ENCODE measurements at regions not wholly inside any gene's neighbourhood (a gene's known extent, or its start where the extent isn't known, plus 50 kb on each side); places are given as distances from the start of the nearest gene placed in this dataset.

DNA sequence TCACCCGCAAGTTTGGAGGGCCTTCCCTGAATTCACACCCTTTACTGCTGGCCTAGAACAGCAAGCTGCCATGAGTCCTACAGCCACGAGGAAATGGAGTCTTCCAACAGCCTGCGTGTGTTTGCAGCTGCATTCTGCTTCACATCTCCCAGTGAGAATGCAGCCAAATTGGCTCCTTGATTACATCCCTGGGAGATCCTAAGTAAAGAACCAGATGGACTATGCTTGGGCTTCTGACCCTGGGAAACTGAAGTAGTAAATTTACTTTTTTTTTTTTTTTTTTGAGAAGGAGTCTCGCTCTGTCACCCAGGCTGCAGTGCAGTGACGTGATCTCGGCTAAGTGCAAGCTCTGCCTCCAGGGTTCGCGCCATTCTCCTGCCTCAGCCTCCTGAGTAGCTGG is 617.0 kb upstream of the CDH18 start:
- no peaks in the 10 kb centered on the region for H3K4me1 ChIP-seq (ENCODE audit: low read depth)
- H3K4me3 ChIP-seq, result no peak overlapping the region
- no peak overlapping the region for H3K27ac ChIP-seq
- H3K9me3 ChIP-seq (ENCODE audit: low read depth), result no peaks in the 10 kb centered on the region
- no peaks in the 10 kb centered on the region for H3K36me3 ChIP-seq
- TF ChIP-seq, protein P1, sequence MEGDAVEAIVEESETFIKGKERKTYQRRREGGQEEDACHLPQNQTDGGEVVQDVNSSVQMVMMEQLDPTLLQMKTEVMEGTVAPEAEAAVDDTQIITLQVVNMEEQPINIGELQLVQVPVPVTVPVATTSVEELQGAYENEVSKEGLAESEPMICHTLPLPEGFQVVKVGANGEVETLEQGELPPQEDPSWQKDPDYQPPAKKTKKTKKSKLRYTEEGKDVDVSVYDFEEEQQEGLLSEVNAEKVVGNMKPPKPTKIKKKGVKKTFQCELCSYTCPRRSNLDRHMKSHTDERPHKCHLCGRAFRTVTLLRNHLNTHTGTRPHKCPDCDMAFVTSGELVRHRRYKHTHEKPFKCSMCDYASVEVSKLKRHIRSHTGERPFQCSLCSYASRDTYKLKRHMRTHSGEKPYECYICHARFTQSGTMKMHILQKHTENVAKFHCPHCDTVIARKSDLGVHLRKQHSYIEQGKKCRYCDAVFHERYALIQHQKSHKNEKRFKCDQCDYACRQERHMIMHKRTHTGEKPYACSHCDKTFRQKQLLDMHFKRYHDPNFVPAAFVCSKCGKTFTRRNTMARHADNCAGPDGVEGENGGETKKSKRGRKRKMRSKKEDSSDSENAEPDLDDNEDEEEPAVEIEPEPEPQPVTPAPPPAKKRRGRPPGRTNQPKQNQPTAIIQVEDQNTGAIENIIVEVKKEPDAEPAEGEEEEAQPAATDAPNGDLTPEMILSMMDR (IDR thresholded peaks at IDR 0.05; ENCODE audit: low read depth, low read length), result no peak
- DNase-seq (ENCODE audit: low read depth in 1 of 2, low spot score in 1 of 2), result no peak
- no peaks in the 10 kb centered on the region for H3K27me3 ChIP-seq

DNA sequence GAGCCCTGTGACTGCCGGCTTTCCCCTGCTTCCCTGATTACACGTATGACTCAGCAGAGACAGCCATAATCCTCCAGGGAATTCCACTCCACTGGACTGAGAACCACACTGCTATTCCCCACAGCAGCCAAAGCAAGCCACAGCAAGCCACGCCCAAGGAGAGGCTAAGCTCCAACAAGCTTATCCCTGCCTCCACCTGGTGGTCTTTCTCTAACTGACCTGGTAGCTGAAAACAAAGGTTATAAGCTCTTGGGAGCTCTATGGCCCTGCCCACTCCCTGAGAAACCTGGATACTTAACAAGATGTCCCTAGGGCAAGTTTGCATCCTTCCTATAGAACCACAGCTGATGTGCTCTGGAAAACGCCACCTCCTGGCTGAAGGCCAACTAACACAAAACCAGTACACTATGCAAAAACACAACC is 613.7 kb upstream of the CDH18 start:
- H3K36me3 ChIP-seq, result no peaks in the 10 kb centered on the region
- no peaks in the 10 kb centered on the region for H3K4me1 ChIP-seq (ENCODE audit: low read depth)
- no peaks in the 10 kb centered on the region for H3K9me3 ChIP-seq (ENCODE audit: low read depth)
- DNase-seq (ENCODE audit: low read depth in 1 of 2, low spot score in 1 of 2), result peak in 1 of 2 donors; percentile 81
- no peaks in the 10 kb centered on the region for H3K27me3 ChIP-seq
- no peak overlapping the region for H3K4me3 ChIP-seq
- TF ChIP-seq, protein P1 (IDR thresholded peaks at IDR 0.05; ENCODE audit: low read depth, low read length), result peak; percentile 12
- no peak overlapping the region for H3K27ac ChIP-seq

DNA sequence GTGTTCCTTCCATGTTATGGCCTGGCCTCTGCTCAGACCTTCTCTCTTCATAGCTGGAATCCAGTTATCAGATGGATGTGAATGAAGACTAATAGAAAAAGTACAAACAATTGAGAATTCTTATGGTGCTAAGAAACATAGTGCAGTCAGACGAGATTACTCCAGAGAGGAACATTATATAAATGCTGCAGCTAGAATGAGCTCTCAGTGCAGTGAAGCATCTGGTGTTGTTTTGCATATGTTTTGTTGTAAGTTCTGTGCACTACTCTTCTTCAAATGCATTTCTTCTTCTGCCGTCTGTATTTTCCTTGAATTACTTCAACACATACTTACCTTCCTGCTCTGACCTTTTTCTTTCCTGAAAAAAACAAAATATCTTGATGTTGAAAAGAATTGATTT is 602.4 kb upstream of the CDH18 start:
- Histone ChIP-seq H3K9me3 (ENCODE audit: low read depth) (no peaks in the 10 kb centered on the region), H3K36me3 (no peaks in the 10 kb centered on the region), H3K27ac (no peak overlapping the region), H3K27me3 (no peaks in the 10 kb centered on the region), H3K4me3 (no peak overlapping the region), H3K4me1 (ENCODE audit: low read depth) (no peaks in the 10 kb centered on the region)
- DNase-seq (ENCODE audit: low read depth in 1 of 2, low spot score in 1 of 2), result no peak
- TF ChIP-seq, protein P1 (IDR thresholded peaks at IDR 0.05; ENCODE audit: low read depth, low read length), result no peak

DNA sequence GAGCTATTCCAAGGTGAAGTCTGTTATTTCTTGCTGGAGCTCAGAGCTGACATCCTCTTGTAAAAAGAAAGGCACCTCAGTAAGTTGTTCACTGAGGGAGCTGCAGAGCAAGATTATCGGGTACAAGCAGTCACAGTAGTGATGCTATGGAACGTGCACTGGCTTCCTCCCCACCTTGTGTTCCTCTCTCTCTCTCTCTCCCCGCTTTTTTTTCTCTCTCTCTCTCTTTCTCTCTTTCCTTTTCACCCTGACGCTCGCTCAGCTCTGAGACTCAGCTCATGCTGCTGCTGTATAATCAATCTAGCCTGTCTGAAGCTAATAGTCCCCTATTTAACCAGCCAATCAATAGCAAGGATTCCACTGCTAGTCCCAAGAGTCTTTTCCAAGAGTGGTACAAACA is 587.6 kb upstream of the CDH18 start:
- Histone ChIP-seq H3K9me3 (ENCODE audit: low read depth) (no peaks in the 10 kb centered on the region), H3K27ac (no peak overlapping the region), H3K4me3 (no peak overlapping the region), H3K36me3 (no peaks in the 10 kb centered on the region), H3K4me1 (ENCODE audit: low read depth) (peaks cover 10% of the 10 kb centered on the region), H3K27me3 (no peaks in the 10 kb centered on the region)
- peak; percentile 14 to 44 for DNase-seq (ENCODE audit: low read depth in 1 of 2, low spot score in 1 of 2)
- TF ChIP-seq, protein P1 (IDR thresholded peaks at IDR 0.05; ENCODE audit: low read depth, low read length), result no peak

DNA sequence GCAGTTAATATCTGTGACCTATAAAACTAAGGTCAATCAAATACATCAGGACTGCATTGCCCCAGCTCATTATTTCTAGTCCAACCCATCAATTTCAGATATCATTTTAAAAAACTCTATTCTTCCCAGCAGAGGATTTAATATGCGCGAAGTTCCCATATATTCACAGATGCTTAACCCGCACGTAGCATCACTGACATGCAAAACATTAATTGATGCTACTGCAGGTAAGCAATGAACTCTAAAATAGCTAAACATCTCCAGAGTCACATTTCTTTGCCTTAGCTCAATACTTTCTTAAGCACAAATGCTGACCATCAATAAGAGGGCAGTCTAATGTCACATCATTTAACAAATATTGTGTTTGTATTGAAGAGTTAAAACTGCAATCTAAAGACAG is 586.6 kb upstream of the CDH18 start:
- no peak overlapping the region for H3K27ac ChIP-seq
- H3K27me3 ChIP-seq, result no peaks in the 10 kb centered on the region
- DNase-seq (ENCODE audit: low read depth in 1 of 2, low spot score in 1 of 2), result no peak
- H3K9me3 ChIP-seq (ENCODE audit: low read depth), result no peaks in the 10 kb centered on the region
- H3K4me1 ChIP-seq (ENCODE audit: low read depth), result peaks cover 10% of the 10 kb centered on the region
- no peaks in the 10 kb centered on the region for H3K36me3 ChIP-seq
- H3K4me3 ChIP-seq, result no peak overlapping the region
- TF ChIP-seq, protein P1 (IDR thresholded peaks at IDR 0.05; ENCODE audit: low read depth, low read length), result no peak

DNA sequence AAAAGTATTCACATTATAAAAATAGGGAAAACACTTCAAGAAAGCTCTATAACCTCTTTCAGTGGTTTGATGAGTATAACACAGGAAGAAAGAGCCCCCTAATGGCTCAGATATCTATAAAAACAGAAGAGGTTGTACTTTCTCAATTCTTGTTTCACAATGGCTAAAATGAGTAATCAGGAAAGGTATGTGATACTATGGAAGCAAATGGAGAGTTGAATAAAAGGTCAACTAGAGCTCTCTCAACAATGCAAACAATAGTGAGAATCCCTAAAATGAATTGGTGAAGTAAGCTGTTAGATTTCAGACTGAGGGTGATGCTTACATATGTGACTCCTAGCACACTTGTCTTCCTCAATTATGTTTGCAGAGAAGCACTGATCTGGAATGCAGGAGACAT is 584.6 kb upstream of the CDH18 start:
- peak in 1 of 2 donors; percentile 89 for DNase-seq (ENCODE audit: low read depth in 1 of 2, low spot score in 1 of 2)
- no peaks in the 10 kb centered on the region for H3K27me3 ChIP-seq
- H3K9me3 ChIP-seq (ENCODE audit: low read depth), result no peaks in the 10 kb centered on the region
- no peaks in the 10 kb centered on the region for H3K36me3 ChIP-seq
- no peak overlapping the region for H3K4me3 ChIP-seq
- TF ChIP-seq, protein P1 (IDR thresholded peaks at IDR 0.05; ENCODE audit: low read depth, low read length), result peak; percentile 45
- no peak overlapping the region for H3K27ac ChIP-seq
- H3K4me1 ChIP-seq (ENCODE audit: low read depth), result peaks cover 10% of the 10 kb centered on the region

Measured in cardiac muscle cell (in vitro differentiated cells and primary cell).